Inflammatory macrophage treated with lipopolysaccharide for 1 hour (primary cell): ENCODE measurements at regions not wholly inside any gene's neighbourhood (a gene's known extent, or its start where the extent isn't known, plus 50 kb on each side); places are given as distances from the start of the nearest gene placed in this dataset.

Experiments used
- DNase-seq, 2 donors: peaks; one replicate each; pipeline ENCODE4 v3.0.0-alpha.2; 2020 to 2022

- DNase-seq: no peak
Observed at GRCh38 chr2:236656166-236656565, 86.5 kb downstream of the ACKR3 start.

GRCh38 chr2:236656721-236657120, 87.1 kb downstream of the ACKR3 start:
- DNase-seq: no peak

DNA sequence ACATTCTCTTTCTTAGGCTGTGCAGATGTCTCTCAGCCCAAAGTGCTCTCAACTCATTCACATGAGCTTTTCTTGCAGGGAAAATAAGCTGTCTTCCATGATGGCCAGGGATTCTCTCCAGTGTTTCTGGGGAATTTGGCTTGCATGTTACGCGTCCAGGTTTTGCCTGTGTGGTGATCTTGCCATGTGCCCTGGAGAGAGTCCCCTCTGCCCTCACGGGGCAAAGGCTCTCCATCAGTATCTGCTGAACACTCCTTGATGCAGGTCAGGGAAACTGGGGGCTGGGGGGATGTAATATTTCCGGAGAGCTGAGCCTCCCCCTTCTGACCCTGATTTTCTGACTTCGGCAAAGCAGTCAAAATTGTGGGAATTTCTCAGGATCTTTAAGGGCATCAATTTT, 87.6 kb downstream of the ACKR3 start:
- DNase-seq: no peak

GRCh38 chr2:236657801-236658200, 88.2 kb downstream of the ACKR3 start:
- no peak for DNase-seq

DNA sequence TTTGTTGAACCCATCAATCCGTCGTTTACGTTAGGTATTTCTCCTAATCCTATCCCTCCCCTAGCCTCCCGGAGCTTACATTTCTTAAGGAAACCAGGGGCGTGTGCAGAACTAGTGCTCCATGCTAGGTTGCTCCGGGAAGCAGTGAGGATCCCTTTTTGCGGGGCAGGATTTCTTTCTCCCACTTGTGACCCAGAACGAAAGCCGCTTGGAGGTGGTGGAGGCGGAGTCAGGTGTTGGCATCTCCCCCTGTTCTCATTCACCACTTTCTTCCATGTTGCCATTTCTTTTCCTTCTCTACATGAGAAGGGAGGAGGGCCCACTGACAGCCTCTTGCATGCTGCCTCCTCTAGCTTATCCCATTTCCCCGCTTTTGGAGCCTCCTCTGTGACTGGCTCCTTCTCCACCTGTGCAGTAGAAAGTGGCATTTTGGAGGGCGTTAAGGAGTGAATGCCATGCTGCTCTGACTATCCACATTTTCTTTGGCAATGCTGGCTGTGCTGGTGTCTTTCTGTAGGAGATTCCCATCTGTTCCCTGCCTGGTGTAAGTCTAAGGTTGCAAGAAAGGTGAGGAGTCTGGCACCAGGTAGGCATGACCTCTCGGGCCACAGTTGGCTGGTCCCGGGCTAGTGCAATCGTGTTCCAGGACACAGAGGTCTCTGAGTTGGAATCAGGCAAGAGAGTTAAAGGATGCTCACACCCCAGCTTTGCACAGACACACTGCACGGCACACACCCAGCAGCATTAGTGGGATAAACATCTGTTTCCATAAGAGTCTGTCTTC, 89.5 kb downstream of the ACKR3 start:
- DNase-seq: no peak

DNA sequence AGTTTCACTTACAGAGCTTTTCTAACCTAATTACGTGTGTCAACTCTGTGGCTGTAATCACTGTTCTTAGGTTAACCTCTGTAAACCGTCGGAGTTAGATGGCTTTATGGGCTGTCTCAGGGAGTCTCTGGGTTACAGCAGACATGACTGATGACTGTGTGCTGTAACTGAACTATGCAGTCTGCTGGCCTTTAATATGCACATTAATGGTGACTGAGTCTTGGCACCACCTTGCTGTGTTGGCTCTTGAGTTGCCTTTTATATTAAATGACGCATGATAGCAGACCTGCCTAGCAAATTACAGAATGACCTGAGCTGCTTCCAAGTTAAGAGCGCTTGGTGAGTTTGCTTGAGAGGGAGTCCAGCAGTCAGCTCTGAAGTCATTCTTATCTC, 90.1 kb downstream of the ACKR3 start:
- no peak for DNase-seq

- no peak for DNase-seq
Observed at GRCh38 chr2:236661061-236661761, 91.6 kb downstream of the ACKR3 start.

- DNase-seq: no peak
Observed at GRCh38 chr2:236661762-236662110, 92.1 kb downstream of the ACKR3 start.

- peak; percentile 38 to 64 for DNase-seq
Observed at GRCh38 chr2:236662231-236663185, 92.9 kb downstream of the ACKR3 start.

DNA sequence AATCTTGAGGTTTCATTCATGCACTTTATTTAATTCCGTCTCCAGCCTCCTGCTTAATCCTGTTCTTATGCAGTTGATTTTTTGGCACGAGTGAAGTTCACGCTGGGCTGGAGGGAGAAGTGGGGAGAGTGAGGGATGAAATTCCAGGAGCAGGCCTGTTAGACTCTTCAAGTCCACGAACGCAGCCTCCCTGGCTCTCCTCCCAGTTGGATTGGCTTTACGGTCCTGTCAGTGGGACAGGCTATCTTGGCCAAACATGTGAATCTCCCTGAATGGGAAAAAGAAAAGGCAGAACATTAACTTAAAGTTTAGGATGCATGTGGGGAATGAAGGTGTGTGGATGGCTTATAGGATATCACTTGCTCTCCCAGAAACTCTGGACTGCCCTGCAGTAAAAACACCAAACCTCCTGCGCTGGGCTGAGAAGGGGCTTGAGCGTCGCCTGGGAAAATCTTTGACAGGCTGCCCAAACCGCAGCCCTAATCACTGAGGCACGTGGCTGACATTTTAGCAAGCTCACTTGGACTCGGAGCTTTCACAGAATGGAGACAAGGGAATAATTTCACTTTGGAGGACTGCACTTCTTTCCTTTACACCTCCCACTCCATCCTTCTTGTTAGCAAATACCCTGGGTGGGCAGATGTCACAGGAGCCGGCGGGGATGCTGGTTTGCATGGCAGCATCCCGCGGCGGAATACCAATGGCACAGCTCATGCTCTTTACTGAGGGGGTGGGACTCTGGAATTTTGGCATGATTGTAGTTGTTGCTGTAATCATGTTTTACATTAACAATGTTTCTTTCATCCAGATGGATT, 93.9 kb downstream of the ACKR3 start:
- DNase-seq: no peak

- DNase-seq: no peak
Observed at GRCh38 chr2:236664136-236664535, 94.5 kb downstream of the ACKR3 start.

GRCh38 chr2:236665101-236665500, 95.5 kb downstream of the ACKR3 start:
- no peak for DNase-seq

DNA sequence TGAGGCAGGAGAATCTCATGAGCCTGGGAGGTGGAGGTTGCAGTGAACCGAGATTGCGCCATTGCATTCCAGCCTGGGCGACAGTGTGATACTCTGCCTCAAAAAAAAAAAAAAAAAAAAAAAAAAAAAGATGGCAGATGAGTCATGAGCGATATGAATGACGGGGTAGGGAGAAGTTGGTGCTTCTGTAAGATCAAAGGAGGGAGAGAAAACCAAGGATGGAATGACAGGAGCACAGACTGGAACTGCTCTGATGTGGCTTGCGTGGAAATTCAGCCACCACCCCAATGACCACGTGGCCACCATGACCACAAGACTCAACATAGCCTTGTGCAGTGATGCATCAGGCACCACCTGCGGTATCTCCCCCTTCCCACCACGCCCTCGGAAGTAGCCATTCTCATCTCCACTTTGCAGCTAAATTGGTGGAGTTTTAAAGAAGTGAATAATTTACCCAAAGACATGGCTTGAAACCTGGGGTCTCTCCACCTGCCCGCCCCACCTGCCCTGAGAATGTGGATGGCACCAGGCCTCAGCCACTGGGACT, 96.0 kb downstream of the ACKR3 start:
- no peak for DNase-seq

DNA sequence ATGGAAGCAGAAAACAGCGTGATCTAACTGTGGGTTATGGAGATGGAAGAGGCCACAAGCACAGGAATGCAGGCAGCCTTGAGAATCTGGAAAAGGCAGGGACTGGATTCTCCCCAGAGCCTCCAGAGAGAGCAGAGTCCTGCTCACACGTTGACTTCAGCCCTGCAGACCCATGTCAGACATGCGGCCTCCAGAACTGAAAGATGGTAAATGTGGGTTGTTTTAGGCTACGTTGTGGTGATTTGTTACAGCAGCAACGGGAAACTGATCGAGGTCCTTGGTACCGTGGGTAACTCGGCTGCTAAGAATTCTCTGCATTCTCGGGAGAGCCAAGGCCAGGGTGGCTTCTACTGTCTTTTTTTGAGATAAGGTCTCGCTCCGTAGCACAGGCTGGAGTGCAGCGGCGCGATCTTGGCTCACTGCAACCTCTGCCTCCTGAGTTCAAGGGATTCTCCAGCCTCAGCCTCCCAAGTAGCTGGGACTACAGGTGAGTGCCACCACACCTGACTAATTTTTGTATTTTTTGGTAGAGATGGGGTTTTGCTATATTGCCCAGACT, 97.1 kb downstream of the ACKR3 start:
- DNase-seq: no peak

- DNase-seq: no peak
Observed at GRCh38 chr2:236667526-236667925, 97.9 kb downstream of the ACKR3 start.

DNA sequence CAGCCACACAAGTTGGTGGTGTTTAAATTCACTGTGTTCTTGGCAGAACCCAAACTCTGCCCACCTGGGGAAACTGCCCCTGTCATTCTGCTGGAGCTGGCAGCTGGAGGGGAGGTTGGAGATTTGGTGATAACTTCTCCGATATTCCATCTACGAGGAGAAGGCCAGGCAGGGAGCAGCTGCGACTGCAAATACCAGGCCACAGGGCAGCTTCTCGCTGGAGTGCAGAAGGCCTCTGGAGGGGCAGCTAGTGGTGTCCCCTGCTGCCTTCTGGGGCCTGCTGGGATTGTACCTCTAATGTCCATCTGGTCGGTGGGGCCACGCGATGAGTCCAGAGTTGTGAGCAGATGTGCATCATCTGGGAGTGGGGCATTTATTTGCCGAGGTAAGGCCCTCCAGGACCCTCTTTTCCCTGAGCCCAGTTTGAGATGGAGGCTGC, 98.9 kb downstream of the ACKR3 start:
- DNase-seq: no peak

GRCh38 chr2:236670235-236670620, 100.6 kb downstream of the ACKR3 start:
- DNase-seq: no peak

DNA sequence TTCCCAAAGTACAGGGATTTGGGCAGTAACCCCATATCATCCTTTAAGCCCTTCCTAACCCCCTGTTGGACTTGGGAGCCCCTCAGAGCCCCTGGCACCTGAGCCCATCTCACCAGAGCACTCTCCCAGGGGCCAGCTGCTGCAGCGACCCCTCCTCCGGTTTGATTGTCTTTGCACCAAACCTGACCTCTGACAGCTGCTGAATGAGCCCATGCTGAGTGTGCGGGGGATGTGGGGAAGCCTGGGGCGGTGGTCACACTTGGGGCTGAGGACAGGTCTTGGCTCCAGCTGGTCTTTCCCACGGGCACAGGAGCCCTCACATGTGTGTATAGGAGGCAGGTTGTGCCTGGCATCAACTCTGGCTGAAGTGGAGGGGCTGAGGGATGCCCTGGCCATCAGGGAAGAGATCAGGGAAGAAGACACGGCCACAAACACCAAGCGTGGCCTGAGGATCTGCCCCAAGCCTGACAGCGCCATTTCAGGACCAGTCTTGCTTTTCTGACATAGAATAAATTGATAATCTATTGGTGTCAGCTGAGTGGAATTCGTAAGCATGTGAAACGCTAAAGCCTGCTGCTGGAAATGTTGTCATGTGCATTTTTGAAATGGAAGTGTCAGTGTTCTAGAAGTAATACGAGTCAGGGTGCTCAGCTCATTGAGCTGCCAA, 102.4 kb downstream of the ACKR3 start:
- no peak for DNase-seq

DNA sequence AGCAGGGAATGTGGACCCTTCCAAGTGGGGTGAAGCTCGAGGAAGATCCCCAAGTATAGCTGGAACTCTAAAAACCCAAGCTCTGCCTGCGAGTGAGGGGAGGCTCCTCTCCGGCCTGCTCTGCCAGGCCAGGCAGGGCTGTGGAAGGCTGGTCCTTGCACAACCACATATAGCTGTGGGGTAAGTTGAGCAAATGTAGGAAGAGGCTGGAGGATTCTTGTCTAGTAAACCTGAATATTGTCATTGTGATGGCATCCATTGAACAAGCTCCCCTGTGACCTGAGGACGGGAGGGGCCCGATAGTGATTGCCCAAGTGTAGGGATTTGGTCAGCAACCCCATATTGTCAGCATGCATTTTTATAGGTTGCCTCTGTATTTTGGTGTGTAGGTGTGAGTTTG, 103.0 kb downstream of the ACKR3 start:
- no peak for DNase-seq

DNA sequence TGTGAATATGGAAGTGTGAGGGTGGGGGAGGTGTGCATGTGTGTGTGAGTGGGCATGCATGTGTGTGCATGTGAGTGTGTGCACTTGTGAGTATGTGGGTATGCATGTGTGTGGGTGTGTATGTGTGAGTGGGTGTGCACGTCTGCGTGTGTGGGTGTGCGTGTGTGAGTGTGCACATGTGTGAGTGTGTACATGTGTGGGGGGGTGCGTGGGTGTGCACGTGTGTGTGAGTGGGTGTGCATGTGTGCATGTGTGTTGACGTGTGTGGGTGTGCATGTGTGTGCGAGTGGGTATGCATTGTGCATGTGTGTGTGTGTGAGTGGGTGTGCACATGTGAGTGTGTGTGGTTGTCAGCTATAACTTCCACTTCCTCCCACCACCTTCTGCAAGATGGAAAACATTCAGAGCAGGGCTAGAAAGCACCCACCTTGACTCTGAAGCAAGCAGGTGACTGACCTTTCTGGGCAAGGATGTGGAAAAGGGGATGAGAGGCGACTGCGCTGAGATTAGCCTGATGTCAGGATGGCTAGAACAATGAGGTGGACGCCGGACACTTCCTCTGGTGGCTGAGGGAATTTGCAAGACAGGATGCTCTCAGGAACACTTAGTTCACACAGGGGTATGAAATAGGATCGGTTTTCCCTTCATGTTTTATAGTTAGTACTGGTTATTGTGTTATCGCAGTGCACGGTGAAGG, 103.6 kb downstream of the ACKR3 start:
- no peak for DNase-seq

- no peak for DNase-seq
Observed at GRCh38 chr2:236673823-236674185, 104.2 kb downstream of the ACKR3 start.
